H9 (cell line): ENCODE measurements at regions not wholly inside any gene's neighbourhood (a gene's known extent, or its start where the extent isn't known, plus 50 kb on each side); places are given as distances from the start of the nearest gene placed in this dataset.

Experiments used
- DNase-seq: peaks from one replicate; pipeline ENCODE4 v3.0.0-alpha.2; 2017
- H2AFZ ChIP-seq: one replicate; pipeline ENCODE4 v1.6.1; 2013; ENCODE audit warnings: mild to moderate bottlenecking, low read length, control low read depth, moderate library complexity
- H2AK5ac ChIP-seq: 2 replicates; pipeline ENCODE4 v1.6.1; 2013; ENCODE audit warnings: low read length, control low read depth, mixed read lengths; ENCODE audit not compliant: insufficient read length
- H2BK120ac ChIP-seq: one replicate; pipeline ENCODE4 v1.6.1; 2013; ENCODE audit warnings: low read depth, mild to moderate bottlenecking, low read length, control low read depth, inconsistent platforms; ENCODE audit not compliant: poor library complexity, severe bottlenecking
- H2BK12ac ChIP-seq: 2 replicates; pipeline ENCODE4 v1.6.1; 2013; ENCODE audit warnings: low read length, control low read depth, mixed read lengths, low read depth; ENCODE audit not compliant: insufficient read length
- H2BK15ac ChIP-seq: 2 replicates; pipeline ENCODE4 v1.6.1; 2013; ENCODE audit warnings: low read depth, low read length, control low read depth
- H2BK20ac ChIP-seq: one replicate; pipeline ENCODE4 v1.6.1; 2013; ENCODE audit warnings: low read depth, mild to moderate bottlenecking, low read length, control low read depth, inconsistent platforms; ENCODE audit not compliant: poor library complexity, severe bottlenecking
- H2BK5ac ChIP-seq: 2 replicates; pipeline ENCODE4 v1.6.1; 2013; ENCODE audit warnings: low read length, control low read depth, mixed read lengths; ENCODE audit not compliant: insufficient read length
- H3K14ac ChIP-seq: 2 replicates; pipeline ENCODE4 v1.6.1; 2013; ENCODE audit warnings: low read length, control low read depth; ENCODE audit not compliant: insufficient read depth
- H3K18ac ChIP-seq: 2 replicates; pipeline ENCODE4 v1.6.1; 2013; ENCODE audit warnings: low read depth, mild to moderate bottlenecking, mixed read lengths, low read length, control low read depth; ENCODE audit not compliant: insufficient read length
- H3K23ac ChIP-seq: 2 replicates; pipeline ENCODE4 v1.6.1; 2013; ENCODE audit warnings: low read length, control low read depth, mixed read lengths, low read depth; ENCODE audit not compliant: insufficient read length
- H3K23me2 ChIP-seq: 2 replicates; pipeline ENCODE4 v1.6.1; 2013; ENCODE audit warnings: low read depth, mild to moderate bottlenecking, mixed read lengths, low read length, control low read depth; ENCODE audit not compliant: insufficient read length, poor library complexity, severe bottlenecking
- H3K27ac ChIP-seq: 2 replicates; pipeline ENCODE4 v1.5.1; 2013; ENCODE audit warnings: low read length, control low read depth, mixed read lengths, low read depth; ENCODE audit not compliant: insufficient read length
- H3K27me3 ChIP-seq: 2 replicates; pipeline ENCODE4 v1.6.1; 2013; ENCODE audit warnings: low read length, control low read depth, inconsistent platforms; ENCODE audit not compliant: insufficient read depth
- H3K4ac ChIP-seq: 2 replicates; pipeline ENCODE4 v1.6.1; 2013; ENCODE audit warnings: low read depth, mild to moderate bottlenecking, control low read depth, inconsistent platforms, low read length, moderate library complexity
- H3K4me1 ChIP-seq: 2 replicates; pipeline ENCODE4 v1.6.1; 2013; ENCODE audit warnings: low read length, control low read depth, inconsistent platforms; ENCODE audit not compliant: insufficient read depth
- H3K4me2 ChIP-seq: 2 replicates; pipeline ENCODE4 v1.6.1; 2013; ENCODE audit warnings: low read length, control low read depth, mixed read lengths; ENCODE audit not compliant: insufficient read length, insufficient read depth
- H3K56ac ChIP-seq: 2 replicates; pipeline ENCODE4 v1.6.1; 2013; ENCODE audit warnings: low read depth, mild to moderate bottlenecking, mixed read lengths, low read length, control low read depth; ENCODE audit not compliant: insufficient read length
- H3K79me1 ChIP-seq: 2 replicates; pipeline ENCODE4 v1.6.1; 2013; ENCODE audit warnings: low read depth, mild to moderate bottlenecking, moderate library complexity, low read length, control low read depth, inconsistent platforms; ENCODE audit not compliant: insufficient read depth, poor library complexity, severe bottlenecking
- H3K79me2 ChIP-seq: 2 replicates; pipeline ENCODE4 v1.6.1; 2013; ENCODE audit warnings: low read length, control low read depth, inconsistent platforms; ENCODE audit not compliant: insufficient read depth
- H3K9ac ChIP-seq: 2 replicates; pipeline ENCODE4 v1.6.1; 2013; ENCODE audit warnings: low read length, control low read depth, mixed read lengths; ENCODE audit not compliant: insufficient read length; ENCODE audit errors: extremely low read depth
- H3K9me3 ChIP-seq: one replicate; pipeline ENCODE4 v1.6.1; 2013; ENCODE audit warnings: low read depth, low read length, inconsistent platforms; ENCODE audit not compliant: control insufficient read depth
- H3T11ph ChIP-seq: one replicate; pipeline ENCODE4 v1.6.1; 2013; ENCODE audit warnings: mild to moderate bottlenecking, low read length, control low read depth, inconsistent platforms
- H4K20me1 ChIP-seq: one replicate; pipeline ENCODE4 v1.6.1; 2013; ENCODE audit not compliant: control insufficient read depth, insufficient read length, insufficient read depth
- H4K5ac ChIP-seq: 2 replicates; pipeline ENCODE4 v1.6.1; 2013; ENCODE audit warnings: low read depth, mild to moderate bottlenecking, mixed read lengths, low read length, control low read depth; ENCODE audit not compliant: insufficient read length
- H4K8ac ChIP-seq: replicated peaks from 2 replicates; pipeline ENCODE4 v1.6.1; 2013; ENCODE audit warnings: low read length, control low read depth, mixed read lengths, low read depth; ENCODE audit not compliant: insufficient read length
- H4K91ac ChIP-seq: 2 replicates; pipeline ENCODE4 v1.6.1; 2013; ENCODE audit warnings: low read depth, mild to moderate bottlenecking, moderate library complexity, mixed read lengths, low read length, control low read depth; ENCODE audit not compliant: insufficient read length
- H3K27ac Mint-ChIP-seq, 3 experiments: 2 replicates in 2 of 3; 3 replicates in 1 of 3; pipeline ENCODE4 v1.8.0; 2020 to 2021; ENCODE audit warnings: mixed read lengths in 3 of 3, mild to moderate bottlenecking in 1 of 3, moderate library complexity in 1 of 3
- H3K27me3 Mint-ChIP-seq: 2 replicates; pipeline ENCODE4 v1.8.0; 2021; ENCODE audit warnings: low read depth, mild to moderate bottlenecking, moderate library complexity, mixed read lengths
- H3K36me3 Mint-ChIP-seq, 3 experiments: 2 replicates in 2 of 3; 3 replicates in 1 of 3; pipeline ENCODE4 v1.8.0; 2020 to 2021; ENCODE audit warnings: low read depth in 3 of 3, mixed read lengths in 3 of 3; ENCODE audit not compliant: insufficient read depth in 1 of 3
- H3K4me1 Mint-ChIP-seq, 2 experiments: 2 replicates each; pipeline ENCODE4 v1.8.0; 2020; ENCODE audit warnings: mixed read lengths in 2 of 2
- H3K4me3 Mint-ChIP-seq, 2 experiments: 2 replicates in 1 of 2; 3 replicates in 1 of 2; pipeline ENCODE4 v1.8.0; 2020 to 2021; ENCODE audit warnings: mild to moderate bottlenecking in 2 of 2, mixed read lengths in 2 of 2, moderate library complexity in 1 of 2
- H3K9me3 Mint-ChIP-seq, 2 experiments: 2 replicates in 1 of 2; 3 replicates in 1 of 2; pipeline ENCODE4 v1.8.0; 2020; ENCODE audit warnings: mild to moderate bottlenecking in 2 of 2, mixed read lengths in 2 of 2, moderate library complexity in 1 of 2
- WGBS: extraction: QIAGEN DNeasy Blood & Tissue Kit; methylation state at CpG from one replicate; pipeline ENCODE4 v1.1.7; 2013; ENCODE audit warnings: missing lambda C conversion rate, low lambda C conversion rate, mixed read lengths; ENCODE audit not compliant: insufficient read length; ENCODE audit errors: extremely low coverage; 5-methylcytosine and 5-hydroxymethylcytosine counted together
- TF ChIP-seq, protein P1 (sequence below): fragments of 200-600 bp; sonication (generic); conservative IDR thresholded peaks from 3 replicates; pipeline ENCODE4 v1.8.0; 2021; ENCODE audit warnings: antibody characterized with exemption, mild to moderate bottlenecking

DNA sequence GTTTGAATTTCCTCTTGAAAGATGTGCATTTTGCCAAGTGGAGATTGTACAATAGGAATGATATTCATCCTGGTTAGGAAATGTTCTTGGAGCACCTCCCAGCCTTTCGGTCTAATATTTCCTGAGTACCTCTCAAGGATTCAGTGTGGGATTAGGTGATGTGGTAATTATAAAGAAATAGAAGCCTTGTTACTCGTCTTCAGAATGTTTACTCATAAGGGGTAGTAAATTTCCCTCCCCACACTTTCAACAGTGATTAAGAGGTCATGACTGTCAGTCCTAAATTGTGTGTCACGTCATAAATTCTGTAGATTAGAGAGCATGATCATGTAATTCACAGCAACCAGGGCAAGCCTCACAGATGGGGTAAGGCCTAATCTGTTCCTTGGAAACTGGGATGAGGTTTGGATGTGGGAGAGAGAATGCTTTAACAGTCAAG is 633.1 kb upstream of the TBL1XR1 start:
- no peak overlapping the region for H3K27ac Mint-ChIP-seq
- no peaks in the 10 kb centered on the region for H3K27me3 Mint-ChIP-seq
- Histone ChIP-seq H4K5ac (no peak overlapping the region), H3K4me1 (no peaks in the 10 kb centered on the region), H4K8ac (no peak overlapping the region), H3K9ac (no peak overlapping the region), H2BK120ac (no peak overlapping the region), H3K27ac (no peak overlapping the region), H4K91ac (no peak overlapping the region), H2BK20ac (no peak overlapping the region), H2BK15ac (no peak overlapping the region), H2AFZ (no peak overlapping the region), H3K79me2 (no peaks in the 10 kb centered on the region), H3K4ac (no peak overlapping the region), H2AK5ac (no peak overlapping the region), H3T11ph (no peak overlapping the region), H3K23ac (no peak overlapping the region), H3K4me2 (no peak overlapping the region), H3K14ac (no peak overlapping the region), H3K23me2 (no peaks in the 10 kb centered on the region), H2BK12ac (no peak overlapping the region), H3K27me3 (no peaks in the 10 kb centered on the region), H3K56ac (no peak overlapping the region), H4K20me1 (no peaks in the 10 kb centered on the region), H3K79me1 (no peaks in the 10 kb centered on the region), H3K9me3 (no peaks in the 10 kb centered on the region), H3K18ac (no peak overlapping the region), H2BK5ac (no peak overlapping the region)
- TF ChIP-seq, protein P1, sequence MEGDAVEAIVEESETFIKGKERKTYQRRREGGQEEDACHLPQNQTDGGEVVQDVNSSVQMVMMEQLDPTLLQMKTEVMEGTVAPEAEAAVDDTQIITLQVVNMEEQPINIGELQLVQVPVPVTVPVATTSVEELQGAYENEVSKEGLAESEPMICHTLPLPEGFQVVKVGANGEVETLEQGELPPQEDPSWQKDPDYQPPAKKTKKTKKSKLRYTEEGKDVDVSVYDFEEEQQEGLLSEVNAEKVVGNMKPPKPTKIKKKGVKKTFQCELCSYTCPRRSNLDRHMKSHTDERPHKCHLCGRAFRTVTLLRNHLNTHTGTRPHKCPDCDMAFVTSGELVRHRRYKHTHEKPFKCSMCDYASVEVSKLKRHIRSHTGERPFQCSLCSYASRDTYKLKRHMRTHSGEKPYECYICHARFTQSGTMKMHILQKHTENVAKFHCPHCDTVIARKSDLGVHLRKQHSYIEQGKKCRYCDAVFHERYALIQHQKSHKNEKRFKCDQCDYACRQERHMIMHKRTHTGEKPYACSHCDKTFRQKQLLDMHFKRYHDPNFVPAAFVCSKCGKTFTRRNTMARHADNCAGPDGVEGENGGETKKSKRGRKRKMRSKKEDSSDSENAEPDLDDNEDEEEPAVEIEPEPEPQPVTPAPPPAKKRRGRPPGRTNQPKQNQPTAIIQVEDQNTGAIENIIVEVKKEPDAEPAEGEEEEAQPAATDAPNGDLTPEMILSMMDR, result no peak
- H3K9me3 Mint-ChIP-seq, result no peaks in the 10 kb centered on the region
- no CpG with 5 or more reads among the region's 3 CpGs for WGBS
- H3K4me3 Mint-ChIP-seq, result no peak overlapping the region
- DNase-seq, result no peak
- H3K4me1 Mint-ChIP-seq, result peaks cover 3% of the 10 kb centered on the region in 2 experiments; a peak in 2 of 4 replicates
- H3K36me3 Mint-ChIP-seq, result no peaks in the 10 kb centered on the region
